ENCODE measurements at regions not wholly inside any gene's neighbourhood (a gene's known extent, or its start where the extent isn't known, plus 50 kb on each side); places are given as distances from the start of the nearest gene placed in this dataset.

- TF ChIP-seq CTCF (IDR thresholded peaks at IDR 0.05) (no peak), POLR2A (IDR thresholded peaks at IDR 0.05) (no peak)
Observed at GRCh38 chr13:107117327-107118012, 549.5 kb upstream of the ARGLU1 start.
